GM18505 (cell line): ENCODE measurements at regions not wholly inside any gene's neighbourhood (a gene's known extent, or its start where the extent isn't known, plus 50 kb on each side); places are given as distances from the start of the nearest gene placed in this dataset.
A peak's percentile ranks its signal among the peaks of the same experiment; 100 is the strongest.
"Not testable (repeated sequence)": the region's sequence is repeated elsewhere in the genome, so short reads cannot be mapped to it uniquely, and the experiment has no call there.

Experiments
- ATAC-seq: cut with Tn5 transposase; IDR thresholded peaks from one replicate; pipeline ENCODE4 v1.9.1; 2021; ENCODE audit not compliant: unreplicated experiment
- POLR2A ChIP-seq: IDR thresholded peaks from 4 replicates; pipeline ENCODE4 v1.6.1; 2011; ENCODE audit warnings: borderline replicate concordance; ENCODE audit not compliant: insufficient read depth, insufficient read length; ENCODE audit errors: extremely low read depth

GRCh38 chr6:118714756-118715155 is 63.4 kb upstream of the CEP85L start:
- TF ChIP-seq POLR2A: no peak
- no peak for ATAC-seq

DNA sequence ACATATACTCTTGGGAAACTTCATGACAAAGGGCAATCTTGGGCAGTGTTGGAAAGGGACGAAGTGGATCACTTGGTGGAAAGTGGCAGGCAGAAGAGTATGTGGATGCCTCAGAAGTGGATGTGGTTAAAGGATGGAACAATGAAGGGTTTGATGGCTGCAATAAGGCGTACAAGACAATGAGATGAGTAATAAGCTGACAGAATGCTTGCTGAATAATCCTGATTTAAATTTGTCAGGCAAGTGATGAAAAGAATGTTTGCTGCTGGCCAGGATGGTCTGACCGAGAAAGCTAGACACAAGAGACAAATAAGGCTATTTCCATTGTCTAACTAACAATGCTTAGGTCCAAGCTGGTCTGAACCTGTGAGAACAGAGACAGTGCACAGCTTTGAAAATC is 61.6 kb upstream of the CEP85L start:
- no peak for TF ChIP-seq POLR2A
- ATAC-seq: no peak

GRCh38 chr6:118710616-118711015 is 59.2 kb upstream of the CEP85L start:
- ATAC-seq: no peak
- TF ChIP-seq POLR2A: no peak

- ATAC-seq: peak; percentile 90
- TF ChIP-seq POLR2A: peak; percentile 49
Measured at GRCh38 chr6:118709859-118710350, 58.5 kb upstream of the CEP85L start.

DNA sequence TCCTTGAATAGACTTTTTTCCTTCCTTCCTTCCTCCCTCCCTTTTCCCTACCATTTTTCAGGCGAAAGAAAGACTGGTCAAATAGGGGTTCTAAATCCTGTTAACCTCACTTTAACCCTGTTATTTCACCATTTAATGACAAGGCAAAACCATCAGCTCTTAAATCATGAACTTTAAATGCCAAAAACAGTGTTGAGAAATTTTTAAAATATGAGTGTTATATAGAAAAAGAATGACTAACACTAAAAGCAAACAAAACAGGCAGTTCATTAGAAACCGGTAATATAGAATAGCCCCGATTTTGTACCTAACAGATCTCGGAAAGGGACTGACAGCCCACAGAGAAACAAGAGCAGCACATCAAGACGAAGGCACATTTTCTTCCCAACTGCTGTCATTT is 57.4 kb upstream of the CEP85L start:
- no peak for TF ChIP-seq POLR2A
- ATAC-seq: peak; percentile 2

- no peak for TF ChIP-seq POLR2A
- ATAC-seq: no peak
Measured at GRCh38 chr6:118708055-118708454, 56.7 kb upstream of the CEP85L start.

- TF ChIP-seq POLR2A: no peak
- no peak for ATAC-seq
Measured at GRCh38 chr6:118706702-118707101, 55.3 kb upstream of the CEP85L start.

DNA sequence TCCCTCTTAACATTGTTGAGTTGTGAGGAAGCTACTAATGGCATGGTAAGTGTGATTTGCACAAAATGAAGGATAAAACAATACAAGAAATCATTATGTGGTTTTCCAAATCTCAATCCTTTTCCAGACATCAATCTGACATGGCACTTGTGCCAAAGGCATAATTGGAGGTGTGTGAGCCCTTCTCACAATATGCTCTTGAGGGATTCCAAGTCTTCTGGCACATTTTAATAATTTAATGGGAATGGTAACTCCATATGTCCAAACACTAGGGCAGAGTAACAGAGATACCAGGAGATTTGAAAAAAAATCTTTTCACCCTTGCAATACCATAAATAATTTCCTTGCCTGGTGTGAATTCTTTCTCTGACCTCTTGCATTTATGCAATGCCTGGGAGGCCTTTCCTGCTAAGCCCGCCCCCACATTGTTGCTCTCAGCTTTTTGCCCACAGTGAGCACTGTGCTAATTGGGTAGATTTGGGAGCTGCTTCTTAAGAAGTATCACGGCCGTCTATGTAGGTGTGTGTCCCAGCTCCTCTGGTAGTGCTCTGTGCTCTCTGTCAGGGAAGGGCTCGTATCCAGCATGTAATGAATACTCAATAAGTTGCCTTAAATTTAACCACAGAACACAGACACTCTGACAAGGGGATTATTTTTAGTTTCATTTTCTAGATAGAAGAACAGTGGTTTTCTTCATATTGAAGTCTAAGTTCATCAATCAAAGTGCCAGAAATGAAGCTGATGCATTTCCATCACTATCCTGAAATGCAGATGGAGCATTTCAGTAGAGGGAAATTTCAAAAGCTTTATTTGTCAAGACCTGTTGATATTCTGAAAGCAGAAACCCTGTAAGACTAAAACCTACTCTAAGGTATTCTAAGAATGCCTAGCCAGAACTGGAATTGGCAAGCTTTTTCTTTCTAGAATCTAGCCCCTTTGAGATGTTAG is 54.4 kb upstream of the CEP85L start:
- no peak for TF ChIP-seq POLR2A
- peak; percentile 40 for ATAC-seq

- no peak for TF ChIP-seq POLR2A
- ATAC-seq: no peak
Measured at GRCh38 chr6:118704915-118705314, 53.5 kb upstream of the CEP85L start.

- not testable (repeated sequence) for ATAC-seq
Measured at GRCh38 chr6:118701260-118701659, 49.9 kb upstream of the CEP85L start.
